SK-N-SH (cell line): ENCODE measurements at regions not wholly inside any gene's neighbourhood (a gene's known extent, or its start where the extent isn't known, plus 50 kb on each side); places are given as distances from the start of the nearest gene placed in this dataset.

ENCODE experiments used
- CTCF ChIA-PET: fragments of 300-600, 350-600 bp; formaldehyde crosslinking; extraction: SDS; loops from one replicate; lab custom pipeline; 2021; lab: Yijun Ruan, JAX
- POLR2A ChIA-PET: fragments of 350-600 bp; sonication (Branson Sonifier 250); formaldehyde crosslinking; extraction: SDS; loops from one replicate; lab custom pipeline; 2020; ENCODE audit warnings: antibody characterized with exemption, inconsistent platforms; lab: Yijun Ruan, JAX
- DNase-seq: peaks from one replicate; pipeline ENCODE4 v3.0.0; 2012
- H2AFZ ChIP-seq: fragments of 200-600 bp; sonication (generic); 2 replicates; pipeline ENCODE4 v1.8.1; 2016; ENCODE audit warnings: antibody characterized with exemption, mild to moderate bottlenecking, low read depth
- H3F3A ChIP-seq: fragments of 200-600 bp; sonication (generic); replicated peaks from 2 replicates; pipeline ENCODE3; 2016; ENCODE audit warnings: antibody characterized with exemption, mild to moderate bottlenecking; ENCODE audit not compliant: insufficient read depth
- H3K27ac ChIP-seq, 2 experiments: fragments of 200-500 bp in 1 of 2; fragments of 200-600 bp in 1 of 2; sonication (Bioruptor generic) in 1 of 2; sonication (generic), shearing (Covaris generic) in 1 of 2; 2 replicates each; pipeline versions ENCODE4 v1.5.1 to v1.6.1; 2014 to 2016; ENCODE audit warnings: low read depth in 2 of 2, inconsistent platforms in 1 of 2, low read length in 1 of 2, mild to moderate bottlenecking in 1 of 2, mixed read lengths in 1 of 2
- H3K27me3 ChIP-seq: fragments of 200-600 bp; sonication (generic), shearing (Covaris generic); 2 replicates; pipeline ENCODE4 v1.6.1; 2016; ENCODE audit warnings: mixed run types; ENCODE audit not compliant: insufficient read depth
- H3K36me3 ChIP-seq, 2 experiments: fragments of 200-500 bp in 1 of 2; fragments of 200-600 bp in 1 of 2; sonication (Bioruptor generic) in 1 of 2; sonication (generic) in 1 of 2; replicated peaks in 1 of 2; 2 replicates each; pipeline versions ENCODE3 to v1.5.1; 2014 to 2016; ENCODE audit warnings: low read length in 1 of 2, mild to moderate bottlenecking in 1 of 2; ENCODE audit not compliant: insufficient read depth in 2 of 2, control insufficient read depth in 1 of 2
- H3K4me1 ChIP-seq, 2 experiments: fragments of 200-500 bp in 1 of 2; fragments of 200-600 bp in 1 of 2; sonication (Bioruptor generic) in 1 of 2; sonication (generic), shearing (Covaris generic) in 1 of 2; 2 replicates each; pipeline versions ENCODE4 v1.5.1 to v1.6.1; 2014 to 2016; ENCODE audit warnings: low read depth in 1 of 2, low read length in 1 of 2, mixed run types in 1 of 2; ENCODE audit not compliant: insufficient read depth in 2 of 2, control insufficient read depth in 1 of 2
- H3K4me2 ChIP-seq: fragments of 200-600 bp; sonication (generic), shearing (Covaris generic); 2 replicates; pipeline ENCODE4 v1.6.1; 2017; ENCODE audit warnings: mixed run types
- H3K4me3 ChIP-seq, 2 experiments: fragments of 200-500 bp in 1 of 2; fragments of 200-600 bp in 1 of 2; sonication (Bioruptor generic) in 1 of 2; sonication (generic), shearing (Covaris generic) in 1 of 2; 2 replicates each; pipeline versions ENCODE4 v1.5.1 to v1.8.1; 2014 to 2016; ENCODE audit warnings: low read depth in 2 of 2, inconsistent platforms in 1 of 2, low read length in 1 of 2, mild to moderate bottlenecking in 1 of 2, mixed read lengths in 1 of 2, moderate library complexity in 1 of 2
- H3K79me2 ChIP-seq: fragments of 200-600 bp; sonication (generic); 2 replicates; pipeline ENCODE4 v1.8.1; 2017; ENCODE audit warnings: mild to moderate bottlenecking; ENCODE audit not compliant: insufficient read depth
- H3K9ac ChIP-seq: fragments of 200-600 bp; sonication (generic); 2 replicates; pipeline ENCODE4 v1.6.1; 2017; ENCODE audit warnings: mixed run types
- H3K9me2 ChIP-seq: fragments of 200-600 bp; sonication (generic); 2 replicates; pipeline ENCODE4 v1.6.1; 2017; ENCODE audit warnings: mixed run types
- H3K9me3 ChIP-seq: fragments of 200-600 bp; sonication (generic); 2 replicates; pipeline ENCODE4 v1.6.1; 2017; ENCODE audit warnings: mixed run types, mild to moderate bottlenecking, moderate library complexity
- H4K20me1 ChIP-seq: fragments of 200-600 bp; sonication (generic); 2 replicates; pipeline ENCODE4 v1.6.1; 2017; ENCODE audit warnings: mild to moderate bottlenecking, mixed run types; ENCODE audit not compliant: insufficient read depth
- CHD2 ChIP-seq: fragments of 150-350 bp; IDR thresholded peaks from 2 replicates; pipeline ENCODE4 v1.6.1; 2018; ENCODE audit warnings: low read length; ENCODE audit not compliant: partially characterized antibody
- FOXM1 ChIP-seq: IDR thresholded peaks from 2 replicates; pipeline ENCODE4 v1.4.0; 2012; ENCODE audit warnings: low read depth, mild to moderate bottlenecking
- MEF2A ChIP-seq: IDR thresholded peaks from 2 replicates; pipeline ENCODE4 v1.4.0; 2012; ENCODE audit warnings: low read depth, borderline replicate concordance
- NFIC ChIP-seq: IDR thresholded peaks from 2 replicates; pipeline ENCODE4 v1.4.0; 2012; ENCODE audit warnings: borderline replicate concordance
- REST ChIP-seq: IDR thresholded peaks from 2 replicates; pipeline ENCODE4 v1.6.1; 2012; ENCODE audit warnings: mild to moderate bottlenecking, low read depth, low read length, moderate library complexity
- RFX5 ChIP-seq: IDR thresholded peaks from 2 replicates; pipeline ENCODE4 v1.6.1; 2012; ENCODE audit warnings: mild to moderate bottlenecking, improper control_type of control experiment, low read length
- TCF12 ChIP-seq: IDR thresholded peaks from 2 replicates; pipeline ENCODE4 v1.4.0; 2012
- USF1 ChIP-seq: IDR thresholded peaks from 2 replicates; pipeline ENCODE4 v1.4.0; 2012; ENCODE audit warnings: low read depth, borderline replicate concordance
- WGBS: methylation state at CpG from one replicate; pipeline ENCODE4 v1.1.6; 2017; ENCODE audit warnings: low lambda C conversion rate; 5-methylcytosine and 5-hydroxymethylcytosine counted together
- TF ChIP-seq, protein P1 (sequence below): fragments of 200-600 bp; sonication (generic); IDR thresholded peaks from 2 replicates; pipeline ENCODE4 v1.6.1; 2017; ENCODE audit warnings: antibody characterized with exemption, mild to moderate bottlenecking, moderate library complexity

- no peak overlapping the region for H3K4me3 ChIP-seq
- CTCF ChIA-PET: interaction anchor here (0.6 to 1.0 kb wide), 2 partner anchors 28 to 30 kb away, joined by 3 read pairs; no protein-coding TSS in a partner anchor
- DNase-seq: no peak
Observed at GRCh38 chr2:19654310-19655090, 247.3 kb downstream of the TTC32 start.

More at GRCh38 chr2:19654310-19655090, 247.3 kb downstream of the TTC32 start:
- no peaks in the 10 kb centered on the region for H3F3A ChIP-seq
- 28% methylated on average over 9 of the region's 9 CpGs for WGBS
- no peaks in the 10 kb centered on the region for H3K9me2 ChIP-seq
- peaks cover 0 to 2% of the 10 kb centered on the region in 2 experiments; a peak in 1 of 4 replicates for H3K4me1 ChIP-seq
- no peak overlapping the region for H3K4me2 ChIP-seq
- no peak overlapping the region for H2AFZ ChIP-seq
- H4K20me1 ChIP-seq: no peaks in the 10 kb centered on the region
- no peaks in the 10 kb centered on the region for H3K36me3 ChIP-seq
- H3K79me2 ChIP-seq: no peaks in the 10 kb centered on the region
- H3K27ac ChIP-seq: no peak overlapping the region
- no peak overlapping the region for H3K9ac ChIP-seq
- no peaks in the 10 kb centered on the region for H3K9me3 ChIP-seq
- TF ChIP-seq RFX5 (no peak), NFIC (no peak), REST (no peak), USF1 (no peak), FOXM1 (no peak), MEF2A (no peak), CHD2 (no peak), TCF12 (no peak)
- TF ChIP-seq, protein P1, sequence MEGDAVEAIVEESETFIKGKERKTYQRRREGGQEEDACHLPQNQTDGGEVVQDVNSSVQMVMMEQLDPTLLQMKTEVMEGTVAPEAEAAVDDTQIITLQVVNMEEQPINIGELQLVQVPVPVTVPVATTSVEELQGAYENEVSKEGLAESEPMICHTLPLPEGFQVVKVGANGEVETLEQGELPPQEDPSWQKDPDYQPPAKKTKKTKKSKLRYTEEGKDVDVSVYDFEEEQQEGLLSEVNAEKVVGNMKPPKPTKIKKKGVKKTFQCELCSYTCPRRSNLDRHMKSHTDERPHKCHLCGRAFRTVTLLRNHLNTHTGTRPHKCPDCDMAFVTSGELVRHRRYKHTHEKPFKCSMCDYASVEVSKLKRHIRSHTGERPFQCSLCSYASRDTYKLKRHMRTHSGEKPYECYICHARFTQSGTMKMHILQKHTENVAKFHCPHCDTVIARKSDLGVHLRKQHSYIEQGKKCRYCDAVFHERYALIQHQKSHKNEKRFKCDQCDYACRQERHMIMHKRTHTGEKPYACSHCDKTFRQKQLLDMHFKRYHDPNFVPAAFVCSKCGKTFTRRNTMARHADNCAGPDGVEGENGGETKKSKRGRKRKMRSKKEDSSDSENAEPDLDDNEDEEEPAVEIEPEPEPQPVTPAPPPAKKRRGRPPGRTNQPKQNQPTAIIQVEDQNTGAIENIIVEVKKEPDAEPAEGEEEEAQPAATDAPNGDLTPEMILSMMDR: no peak
- TF ChIP-seq, all 33 proteins: peak for 0
- no peaks in the 10 kb centered on the region; the same call in 1 of the 2 replicates for H3K27me3 ChIP-seq
- POLR2A ChIA-PET: no interaction called here
